Hepatocyte (in vitro differentiated cells): ENCODE measurements at regions not wholly inside any gene's neighbourhood (a gene's known extent, or its start where the extent isn't known, plus 50 kb on each side); places are given as distances from the start of the nearest gene placed in this dataset.

Experiments used
- EZH2 ChIP-seq: fragments of 200-600 bp; sonication (generic); IDR thresholded peaks from 2 replicates; pipeline ENCODE4 v1.6.1; 2016; ENCODE audit warnings: antibody characterized with exemption, mild to moderate bottlenecking, borderline replicate concordance
- EZH2phosphoT487 ChIP-seq: fragments of 200-600 bp; sonication (generic); IDR thresholded peaks from one replicate; pipeline ENCODE4 v1.6.1; 2018; ENCODE audit warnings: antibody characterized with exemption, mild to moderate bottlenecking, low read depth, moderate library complexity; ENCODE audit not compliant: unreplicated experiment, severe bottlenecking
- TF ChIP-seq, protein P1 (sequence below): fragments of 200-600 bp; sonication (generic); IDR thresholded peaks from 2 replicates; pipeline ENCODE4 v1.5.1; 2016; ENCODE audit warnings: antibody characterized with exemption, mild to moderate bottlenecking; ENCODE audit not compliant: poor library complexity

DNA sequence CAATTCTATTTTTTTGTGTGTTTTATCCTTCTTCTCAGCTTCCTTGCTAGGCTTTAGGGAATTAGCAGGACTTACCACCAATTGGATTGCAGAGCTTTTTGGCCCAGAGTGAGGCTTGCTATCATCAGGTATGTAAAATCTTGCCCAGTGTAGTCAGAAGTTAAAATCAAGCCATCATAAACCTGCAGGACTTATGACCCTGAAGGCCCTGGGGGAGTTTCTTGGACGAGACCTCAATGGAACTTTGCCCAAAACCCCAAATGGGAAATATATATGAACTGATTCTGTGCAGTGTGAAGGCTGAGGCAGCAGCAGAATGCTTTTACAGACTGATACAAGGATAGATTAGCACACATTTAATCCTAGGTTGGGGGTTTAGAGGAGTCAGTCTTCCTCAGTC, 287.0 kb downstream of the SH3GL2 start:
- TF ChIP-seq, protein P1, sequence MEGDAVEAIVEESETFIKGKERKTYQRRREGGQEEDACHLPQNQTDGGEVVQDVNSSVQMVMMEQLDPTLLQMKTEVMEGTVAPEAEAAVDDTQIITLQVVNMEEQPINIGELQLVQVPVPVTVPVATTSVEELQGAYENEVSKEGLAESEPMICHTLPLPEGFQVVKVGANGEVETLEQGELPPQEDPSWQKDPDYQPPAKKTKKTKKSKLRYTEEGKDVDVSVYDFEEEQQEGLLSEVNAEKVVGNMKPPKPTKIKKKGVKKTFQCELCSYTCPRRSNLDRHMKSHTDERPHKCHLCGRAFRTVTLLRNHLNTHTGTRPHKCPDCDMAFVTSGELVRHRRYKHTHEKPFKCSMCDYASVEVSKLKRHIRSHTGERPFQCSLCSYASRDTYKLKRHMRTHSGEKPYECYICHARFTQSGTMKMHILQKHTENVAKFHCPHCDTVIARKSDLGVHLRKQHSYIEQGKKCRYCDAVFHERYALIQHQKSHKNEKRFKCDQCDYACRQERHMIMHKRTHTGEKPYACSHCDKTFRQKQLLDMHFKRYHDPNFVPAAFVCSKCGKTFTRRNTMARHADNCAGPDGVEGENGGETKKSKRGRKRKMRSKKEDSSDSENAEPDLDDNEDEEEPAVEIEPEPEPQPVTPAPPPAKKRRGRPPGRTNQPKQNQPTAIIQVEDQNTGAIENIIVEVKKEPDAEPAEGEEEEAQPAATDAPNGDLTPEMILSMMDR, result no peak
- TF ChIP-seq EZH2 (no peak), EZH2phosphoT487 (no peak)
